ENCODE measurements at regions not wholly inside any gene's neighbourhood (a gene's known extent, or its start where the extent isn't known, plus 50 kb on each side); places are given as distances from the start of the nearest gene placed in this dataset.

DNA sequence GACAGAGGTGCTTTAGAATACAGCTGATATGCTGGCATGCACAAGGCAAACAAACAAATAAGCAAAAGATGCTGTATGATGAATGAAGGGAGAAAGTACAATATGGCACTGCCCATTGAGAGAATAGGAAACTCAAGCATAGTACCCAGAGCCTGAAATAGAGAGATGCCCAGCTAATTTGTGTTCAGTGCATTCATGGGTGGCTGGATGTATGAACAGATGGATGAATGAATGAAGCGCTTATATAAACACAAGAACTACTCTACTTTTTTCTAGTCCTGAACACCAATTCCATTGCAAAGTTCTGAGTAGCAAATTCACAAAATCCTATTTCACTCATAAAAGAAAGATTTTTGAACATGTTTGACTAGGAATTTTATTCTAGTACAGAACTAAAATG is 756.3 kb downstream of the SATB2 start:
- TF ChIP-seq EP300 (IDR thresholded peaks at IDR 0.05; ENCODE audit: borderline replicate concordance) (no peak), TAF1 (IDR thresholded peaks at IDR 0.05; ENCODE audit: low read depth) (no peak), EGR1 (IDR thresholded peaks at IDR 0.05) (no peak), RAD21 (IDR thresholded peaks at IDR 0.05; ENCODE audit: low read depth) (no peak), TEAD4 (IDR thresholded peaks at IDR 0.05) (no peak), YY1 (IDR thresholded peaks at IDR 0.05; ENCODE audit: low read depth) (no peak), CREB1 (IDR thresholded peaks at IDR 0.05; ENCODE audit: low read depth) (no peak), ZBTB7A (IDR thresholded peaks at IDR 0.05; ENCODE audit: low read depth) (no peak)
- TF ChIP-seq, protein P1, sequence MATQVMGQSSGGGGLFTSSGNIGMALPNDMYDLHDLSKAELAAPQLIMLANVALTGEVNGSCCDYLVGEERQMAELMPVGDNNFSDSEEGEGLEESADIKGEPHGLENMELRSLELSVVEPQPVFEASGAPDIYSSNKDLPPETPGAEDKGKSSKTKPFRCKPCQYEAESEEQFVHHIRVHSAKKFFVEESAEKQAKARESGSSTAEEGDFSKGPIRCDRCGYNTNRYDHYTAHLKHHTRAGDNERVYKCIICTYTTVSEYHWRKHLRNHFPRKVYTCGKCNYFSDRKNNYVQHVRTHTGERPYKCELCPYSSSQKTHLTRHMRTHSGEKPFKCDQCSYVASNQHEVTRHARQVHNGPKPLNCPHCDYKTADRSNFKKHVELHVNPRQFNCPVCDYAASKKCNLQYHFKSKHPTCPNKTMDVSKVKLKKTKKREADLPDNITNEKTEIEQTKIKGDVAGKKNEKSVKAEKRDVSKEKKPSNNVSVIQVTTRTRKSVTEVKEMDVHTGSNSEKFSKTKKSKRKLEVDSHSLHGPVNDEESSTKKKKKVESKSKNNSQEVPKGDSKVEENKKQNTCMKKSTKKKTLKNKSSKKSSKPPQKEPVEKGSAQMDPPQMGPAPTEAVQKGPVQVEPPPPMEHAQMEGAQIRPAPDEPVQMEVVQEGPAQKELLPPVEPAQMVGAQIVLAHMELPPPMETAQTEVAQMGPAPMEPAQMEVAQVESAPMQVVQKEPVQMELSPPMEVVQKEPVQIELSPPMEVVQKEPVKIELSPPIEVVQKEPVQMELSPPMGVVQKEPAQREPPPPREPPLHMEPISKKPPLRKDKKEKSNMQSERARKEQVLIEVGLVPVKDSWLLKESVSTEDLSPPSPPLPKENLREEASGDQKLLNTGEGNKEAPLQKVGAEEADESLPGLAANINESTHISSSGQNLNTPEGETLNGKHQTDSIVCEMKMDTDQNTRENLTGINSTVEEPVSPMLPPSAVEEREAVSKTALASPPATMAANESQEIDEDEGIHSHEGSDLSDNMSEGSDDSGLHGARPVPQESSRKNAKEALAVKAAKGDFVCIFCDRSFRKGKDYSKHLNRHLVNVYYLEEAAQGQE (IDR thresholded peaks at IDR 0.05; ENCODE audit: low read depth), result no peak

Measured in Ishikawa (cell line).